IPS-18c (cell line): ENCODE measurements at regions not wholly inside any gene's neighbourhood (a gene's known extent, or its start where the extent isn't known, plus 50 kb on each side); places are given as distances from the start of the nearest gene placed in this dataset.

Experiments
- H3K4me3 ChIP-seq: 2 replicates; pipeline ENCODE4 v1.7.0; 2013; ENCODE audit warnings: low read depth, mild to moderate bottlenecking, low read length, moderate library complexity; ENCODE audit not compliant: insufficient read depth
- H3K9me3 ChIP-seq: one replicate; pipeline ENCODE4 v1.6.1; 2013; ENCODE audit warnings: mild to moderate bottlenecking, low read length, moderate library complexity; ENCODE audit not compliant: control insufficient read depth, insufficient read depth

GRCh38 chr6:169994739-169995138, 243.3 kb downstream of the ERMARD start:
- peaks cover 2% of the 10 kb centered on the region for H3K9me3 ChIP-seq
- H3K4me3 ChIP-seq, result no peak overlapping the region

- no peak overlapping the region for H3K4me3 ChIP-seq
- peaks cover 2% of the 10 kb centered on the region for H3K9me3 ChIP-seq
Measured at GRCh38 chr6:169993861-169994481, 242.5 kb downstream of the ERMARD start.

- no peaks in the 10 kb centered on the region for H3K9me3 ChIP-seq
- no peak overlapping the region for H3K4me3 ChIP-seq
Measured at GRCh38 chr6:169991913-169992312, 240.5 kb downstream of the ERMARD start.

- peaks cover 3% of the 10 kb centered on the region for H3K9me3 ChIP-seq
- H3K4me3 ChIP-seq, result no peak overlapping the region
Measured at GRCh38 chr6:169991031-169991390, 239.6 kb downstream of the ERMARD start.

- Histone ChIP-seq H3K9me3 (peaks cover 3% of the 10 kb centered on the region), H3K4me3 (no peak overlapping the region)
Measured at GRCh38 chr6:169990095-169991030, 238.9 kb downstream of the ERMARD start.

- Histone ChIP-seq H3K9me3 (peaks cover 3% of the 10 kb centered on the region), H3K4me3 (no peak overlapping the region)
Measured at GRCh38 chr6:169989594-169989993, 238.2 kb downstream of the ERMARD start.

- Histone ChIP-seq H3K4me3 (no peak overlapping the region), H3K9me3 (peaks cover 3% of the 10 kb centered on the region)
Measured at GRCh38 chr6:169988769-169989550, 237.5 kb downstream of the ERMARD start.

GRCh38 chr6:169986848-169987498, 235.6 kb downstream of the ERMARD start:
- Histone ChIP-seq H3K9me3 (peaks cover 3% of the 10 kb centered on the region), H3K4me3 (no peak overlapping the region)

- no peak overlapping the region for H3K4me3 ChIP-seq
- peaks cover 3% of the 10 kb centered on the region for H3K9me3 ChIP-seq
Measured at GRCh38 chr6:169986171-169986847, 234.9 kb downstream of the ERMARD start.

- no peak overlapping the region for H3K4me3 ChIP-seq
- peaks cover 3% of the 10 kb centered on the region for H3K9me3 ChIP-seq
Measured at GRCh38 chr6:169985121-169986015, 233.9 kb downstream of the ERMARD start.

- Histone ChIP-seq H3K9me3 (peaks cover 3% of the 10 kb centered on the region), H3K4me3 (no peak overlapping the region)
Measured at GRCh38 chr6:169984181-169985120, 233.0 kb downstream of the ERMARD start.

- Histone ChIP-seq H3K9me3 (peaks cover 3% of the 10 kb centered on the region), H3K4me3 (no peak overlapping the region)
Measured at GRCh38 chr6:169983651-169984050, 232.2 kb downstream of the ERMARD start.

- peaks cover 3% of the 10 kb centered on the region for H3K9me3 ChIP-seq
- no peak overlapping the region for H3K4me3 ChIP-seq
Measured at GRCh38 chr6:169982461-169983386, 231.3 kb downstream of the ERMARD start.

- Histone ChIP-seq H3K4me3 (no peak overlapping the region), H3K9me3 (peaks cover 3% of the 10 kb centered on the region)
Measured at GRCh38 chr6:169981969-169982368, 230.5 kb downstream of the ERMARD start.
